ENCODE measurements at regions not wholly inside any gene's neighbourhood (a gene's known extent, or its start where the extent isn't known, plus 50 kb on each side); places are given as distances from the start of the nearest gene placed in this dataset.

DNA sequence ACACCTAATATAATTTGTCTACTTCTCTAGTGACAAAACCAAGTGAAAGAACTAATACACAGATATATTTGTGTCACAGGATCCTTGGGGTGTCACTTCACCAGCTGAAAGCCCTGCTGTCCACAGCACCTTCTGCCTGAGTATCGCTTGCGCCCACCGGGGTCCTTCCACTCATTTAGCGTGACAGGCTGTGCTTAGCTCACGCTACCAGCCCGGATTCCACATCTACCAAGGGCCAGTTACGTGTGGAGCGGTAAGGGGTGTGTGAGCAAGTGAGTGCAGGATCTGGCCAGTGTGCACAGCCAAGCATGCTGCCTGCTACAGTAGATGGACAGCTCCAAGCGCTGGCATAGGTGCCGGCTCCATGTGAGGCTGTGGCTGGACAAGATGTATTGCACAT is 810.9 kb downstream of the NSUN3 start:
- no peaks in the 10 kb centered on the region for H3K27me3 ChIP-seq
- no peak overlapping the region for H3K4me3 ChIP-seq
- H3K4me1 ChIP-seq, result no peaks in the 10 kb centered on the region
- TF ChIP-seq, protein P1, sequence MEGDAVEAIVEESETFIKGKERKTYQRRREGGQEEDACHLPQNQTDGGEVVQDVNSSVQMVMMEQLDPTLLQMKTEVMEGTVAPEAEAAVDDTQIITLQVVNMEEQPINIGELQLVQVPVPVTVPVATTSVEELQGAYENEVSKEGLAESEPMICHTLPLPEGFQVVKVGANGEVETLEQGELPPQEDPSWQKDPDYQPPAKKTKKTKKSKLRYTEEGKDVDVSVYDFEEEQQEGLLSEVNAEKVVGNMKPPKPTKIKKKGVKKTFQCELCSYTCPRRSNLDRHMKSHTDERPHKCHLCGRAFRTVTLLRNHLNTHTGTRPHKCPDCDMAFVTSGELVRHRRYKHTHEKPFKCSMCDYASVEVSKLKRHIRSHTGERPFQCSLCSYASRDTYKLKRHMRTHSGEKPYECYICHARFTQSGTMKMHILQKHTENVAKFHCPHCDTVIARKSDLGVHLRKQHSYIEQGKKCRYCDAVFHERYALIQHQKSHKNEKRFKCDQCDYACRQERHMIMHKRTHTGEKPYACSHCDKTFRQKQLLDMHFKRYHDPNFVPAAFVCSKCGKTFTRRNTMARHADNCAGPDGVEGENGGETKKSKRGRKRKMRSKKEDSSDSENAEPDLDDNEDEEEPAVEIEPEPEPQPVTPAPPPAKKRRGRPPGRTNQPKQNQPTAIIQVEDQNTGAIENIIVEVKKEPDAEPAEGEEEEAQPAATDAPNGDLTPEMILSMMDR (IDR thresholded peaks at IDR 0.05), result no peak
- no peak for TF ChIP-seq POLR2A (IDR thresholded peaks at IDR 0.05)
- DNase-seq, result no peak
- no peaks in the 10 kb centered on the region for H3K9me3 ChIP-seq
- no peaks in the 10 kb centered on the region for H3K36me3 ChIP-seq
- H3K27ac ChIP-seq, result no peak overlapping the region

DNA sequence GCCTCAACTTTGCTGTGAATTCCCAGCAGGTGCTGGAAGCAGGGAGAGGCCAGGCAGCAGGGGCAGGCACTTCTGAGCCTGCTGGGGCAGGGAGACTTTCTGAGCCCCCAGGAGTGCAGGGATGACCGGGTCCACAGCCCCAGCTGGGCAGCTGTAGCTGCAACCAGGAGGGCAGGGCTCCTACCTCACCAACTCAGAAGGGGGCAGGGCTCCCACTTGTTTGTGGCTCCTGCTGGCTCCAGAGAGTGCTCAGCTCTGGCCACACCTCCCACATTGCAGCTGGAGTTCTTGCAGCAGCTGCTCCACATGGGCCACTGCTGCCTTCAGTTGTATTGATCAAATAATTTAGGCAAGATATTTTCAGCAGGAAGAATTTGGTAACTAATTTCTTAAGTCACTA is 812.3 kb downstream of the NSUN3 start:
- no peak for DNase-seq
- Histone ChIP-seq H3K27ac (no peak overlapping the region), H3K36me3 (no peaks in the 10 kb centered on the region), H3K4me1 (no peaks in the 10 kb centered on the region), H3K9me3 (no peaks in the 10 kb centered on the region), H3K4me3 (no peak overlapping the region), H3K27me3 (no peaks in the 10 kb centered on the region)
- TF ChIP-seq, protein P1 (IDR thresholded peaks at IDR 0.05), result no peak
- no peak for TF ChIP-seq POLR2A (IDR thresholded peaks at IDR 0.05)

DNA sequence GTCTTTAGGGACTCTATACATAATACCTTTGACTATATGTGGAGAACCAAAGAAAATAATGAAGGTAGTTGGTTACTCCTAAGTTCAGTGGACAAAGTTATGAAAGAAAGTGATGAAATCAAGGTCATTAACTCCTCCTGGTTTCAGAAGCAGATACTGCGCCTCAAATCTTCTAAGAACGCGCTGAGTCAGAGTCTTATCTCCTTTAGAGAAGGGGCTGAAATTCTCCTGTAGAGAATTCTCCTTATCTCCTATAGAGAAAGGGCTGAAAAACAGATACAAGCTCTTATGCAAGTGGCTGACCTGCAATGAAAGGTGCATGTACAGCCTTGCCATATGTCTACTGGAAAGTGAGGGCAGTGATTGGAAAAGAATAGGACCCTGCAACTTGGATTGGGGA is 824.2 kb downstream of the NSUN3 start:
- no peaks in the 10 kb centered on the region for H3K27me3 ChIP-seq

DNA sequence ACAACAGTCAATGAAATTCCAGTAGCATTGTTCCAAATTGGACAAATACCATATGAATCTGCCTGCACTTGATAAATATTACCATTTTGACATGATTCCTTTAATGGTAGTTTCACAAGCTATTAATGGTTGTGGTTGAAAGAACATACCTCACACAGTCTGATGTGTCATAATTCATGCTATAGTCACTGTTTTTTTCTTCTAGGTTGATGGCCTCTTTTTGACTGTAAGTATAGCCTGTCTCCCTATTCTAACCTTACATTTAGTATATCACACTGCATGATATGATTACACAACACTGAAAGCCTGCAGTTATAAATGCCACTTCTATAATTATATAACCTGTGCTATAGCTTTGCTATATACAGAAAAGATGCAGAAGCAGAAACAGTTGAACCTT is 834.1 kb downstream of the NSUN3 start:
- no peak overlapping the region for H3K27ac ChIP-seq

More for the DNA sequence above, 824.2 kb downstream of the NSUN3 start:
- H3K4me3 ChIP-seq, result no peak overlapping the region
- no peak for TF ChIP-seq POLR2A (IDR thresholded peaks at IDR 0.05)
- TF ChIP-seq, protein P1 (IDR thresholded peaks at IDR 0.05), result no peak
- no peaks in the 10 kb centered on the region for H3K36me3 ChIP-seq
- no peaks in the 10 kb centered on the region for H3K4me1 ChIP-seq
- H3K9me3 ChIP-seq, result no peaks in the 10 kb centered on the region
- no peak for DNase-seq
- H3K27ac ChIP-seq, result no peak overlapping the region

DNA sequence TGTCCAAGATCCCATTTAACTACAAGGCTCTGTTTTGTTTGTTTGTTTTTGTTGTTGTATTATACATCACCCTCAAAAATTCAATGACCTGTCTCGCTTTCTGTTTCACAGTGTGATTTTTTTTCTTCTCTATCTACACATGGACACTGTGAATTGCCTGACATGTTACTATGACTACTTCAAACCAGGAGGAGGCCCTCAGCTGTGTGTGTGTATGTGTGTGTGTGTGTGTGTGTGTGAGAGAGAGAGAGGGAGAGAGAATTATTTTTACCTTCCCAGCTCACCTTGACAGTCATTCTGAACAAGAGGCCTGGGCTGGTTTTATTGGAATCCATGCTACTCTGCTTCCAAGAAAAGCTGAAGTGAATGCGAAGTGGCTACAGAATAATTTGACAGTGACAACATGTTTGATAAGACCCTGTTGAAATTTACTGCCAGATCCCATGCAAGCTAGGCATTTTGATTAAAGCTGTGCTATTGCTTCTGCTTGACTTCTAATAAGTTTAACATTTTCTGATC is 841.4 kb downstream of the NSUN3 start:
- Histone ChIP-seq H3K27me3 (no peaks in the 10 kb centered on the region), H3K4me3 (no peak overlapping the region), H3K9me3 (no peaks in the 10 kb centered on the region), H3K36me3 (no peaks in the 10 kb centered on the region), H3K27ac (no peak overlapping the region), H3K4me1 (no peaks in the 10 kb centered on the region)
- TF ChIP-seq, protein P1 (IDR thresholded peaks at IDR 0.05), result no peak
- no peak for DNase-seq

More for the DNA sequence above, 834.1 kb downstream of the NSUN3 start:
- Histone ChIP-seq H3K4me1 (no peaks in the 10 kb centered on the region), H3K27me3 (no peaks in the 10 kb centered on the region), H3K36me3 (no peaks in the 10 kb centered on the region), H3K4me3 (no peak overlapping the region), H3K9me3 (no peaks in the 10 kb centered on the region)
- TF ChIP-seq POLR2A (IDR thresholded peaks at IDR 0.05), result no peak
- TF ChIP-seq, protein P1 (IDR thresholded peaks at IDR 0.05), result no peak
- DNase-seq, result no peak

DNA sequence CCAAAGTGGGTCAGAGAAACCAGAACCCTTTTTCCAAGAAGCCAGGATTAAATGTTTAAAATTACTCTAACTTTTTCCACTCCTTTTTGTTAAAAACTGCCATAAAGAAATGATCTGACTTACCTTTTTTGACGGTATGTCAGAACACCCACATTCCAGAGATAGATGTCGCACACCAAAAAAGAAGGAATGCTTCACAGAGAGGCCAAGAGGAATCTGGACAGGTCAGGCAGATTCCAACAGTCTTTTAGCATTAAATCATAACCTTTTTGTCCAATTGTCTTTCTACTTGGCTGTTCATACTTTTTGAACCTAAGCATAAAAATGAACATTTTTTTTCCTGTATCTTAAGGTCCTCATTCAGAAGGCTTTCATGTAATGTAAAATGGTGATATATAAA is 846.9 kb downstream of the NSUN3 start:
- Histone ChIP-seq H3K27me3 (no peaks in the 10 kb centered on the region), H3K4me3 (no peak overlapping the region)
- DNase-seq, result no peak

More for the DNA sequence above, 846.9 kb downstream of the NSUN3 start:
- Histone ChIP-seq H3K36me3 (no peaks in the 10 kb centered on the region), H3K27ac (no peak overlapping the region), H3K4me1 (no peaks in the 10 kb centered on the region), H3K9me3 (no peaks in the 10 kb centered on the region)
- TF ChIP-seq, protein P1 (IDR thresholded peaks at IDR 0.05), result no peak
- no peak for TF ChIP-seq POLR2A (IDR thresholded peaks at IDR 0.05)
